ENCODE measurements at regions not wholly inside any gene's neighbourhood (a gene's known extent, or its start where the extent isn't known, plus 50 kb on each side); places are given as distances from the start of the nearest gene placed in this dataset.

DNA sequence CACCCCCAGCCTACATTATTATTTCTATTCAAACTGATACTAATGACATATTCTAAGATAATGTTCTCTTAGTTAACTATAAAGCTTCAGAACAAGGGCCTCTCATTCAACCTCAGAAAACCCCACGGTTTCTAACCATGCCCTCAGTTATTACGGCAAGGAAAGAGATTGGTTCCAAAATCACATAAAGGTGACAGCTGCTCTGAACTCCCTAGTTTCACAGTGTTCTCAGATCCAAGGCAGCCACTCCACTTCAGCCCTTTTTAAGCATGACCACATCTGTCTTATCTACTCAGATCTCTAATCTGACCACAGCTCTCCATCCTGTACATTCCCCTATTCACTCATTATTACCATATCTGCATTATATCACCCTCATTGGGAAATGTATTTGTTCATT is 98.8 kb upstream of the CEP85L start (continued):
- TF ChIP-seq GABPA (IDR thresholded peaks at IDR 0.05; ENCODE audit: borderline replicate concordance, insufficient read depth, low read length), result no peak
- no peak for TF ChIP-seq CBX5 (IDR thresholded peaks at IDR 0.05; ENCODE audit: low read depth, low read length)
- no peak for TF ChIP-seq TEAD4 (IDR thresholded peaks at IDR 0.05; ENCODE audit: low read depth, low read length)

Measured in H1 (cell line).